NCI-H2196 treated with DMSO at 0.1 percent for 48 hours (cell line): ENCODE measurements at regions not wholly inside any gene's neighbourhood (a gene's known extent, or its start where the extent isn't known, plus 50 kb on each side); places are given as distances from the start of the nearest gene placed in this dataset.

Source experiments
- DNase-seq: peaks from one replicate; lab custom pipeline; 2025; ENCODE audit not compliant: unreplicated experiment; lab: John Stamatoyannopoulos, UW

DNA sequence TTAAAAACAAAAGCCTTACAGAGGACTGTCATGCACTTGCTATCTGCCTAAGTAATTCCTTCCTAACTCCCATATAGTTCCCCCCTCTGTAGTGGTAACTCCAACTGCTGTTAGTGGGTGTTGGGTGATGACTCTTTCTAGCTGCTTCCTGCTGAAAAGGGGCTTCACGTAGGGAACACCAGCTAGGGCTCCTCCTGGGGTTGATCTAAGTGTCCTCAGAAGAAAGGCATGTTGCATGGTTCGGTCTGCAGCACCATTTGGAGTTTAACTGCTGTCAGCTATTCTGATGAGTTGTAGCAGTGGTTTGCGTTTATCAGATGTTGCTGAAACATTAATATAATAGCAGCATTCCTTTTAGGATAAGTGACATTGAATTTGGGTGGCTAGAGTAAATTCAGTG lies 281.9 kb upstream of the TUSC1 start:
- DNase-seq: no peak

DNA sequence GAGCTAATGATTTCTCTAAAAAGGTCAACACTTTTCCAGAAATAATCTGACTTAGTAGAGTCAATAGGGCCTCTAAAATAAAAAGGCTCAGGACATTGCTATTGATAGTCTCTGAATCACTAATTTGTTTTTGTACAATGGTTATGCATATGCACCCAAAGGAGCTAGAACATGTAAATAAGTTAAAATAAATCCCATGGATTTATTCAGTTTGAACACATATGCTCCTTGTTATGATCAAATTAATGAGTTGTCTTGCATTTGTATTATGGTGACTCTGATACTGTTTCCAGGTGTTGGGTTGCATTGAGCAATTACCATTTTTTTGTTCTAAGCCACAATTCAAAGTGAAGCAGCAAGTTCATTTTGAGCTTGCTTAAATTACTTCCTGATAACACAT lies 276.0 kb upstream of the TUSC1 start:
- DNase-seq: no peak

DNA sequence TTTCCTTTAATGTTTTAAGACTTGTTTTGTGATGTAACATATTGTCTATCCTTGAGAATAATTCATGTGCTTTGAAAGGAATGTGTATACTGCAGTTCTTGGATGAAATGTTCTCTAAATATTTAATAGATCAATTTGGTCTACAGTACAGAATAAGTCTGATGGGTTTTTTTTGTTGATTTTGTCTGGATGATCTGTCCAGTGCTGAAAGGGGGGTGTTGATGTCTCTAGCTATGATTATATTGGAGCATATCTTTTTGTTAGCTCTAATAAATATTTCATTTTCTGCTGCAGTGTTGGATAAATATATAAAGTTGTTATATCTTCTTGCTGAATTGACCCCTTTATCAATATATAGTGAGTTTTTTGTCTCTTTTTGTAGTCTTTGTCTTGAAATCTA lies 269.9 kb upstream of the TUSC1 start:
- DNase-seq: no peak

GRCh38 chr9:25939126-25939525 lies 260.9 kb upstream of the TUSC1 start:
- DNase-seq: no peak

- DNase-seq: no peak
These were observed 257.8 kb upstream of the TUSC1 start for GRCh38 chr9:25936031-25936430.

- no peak for DNase-seq
These were observed 256.9 kb upstream of the TUSC1 start for GRCh38 chr9:25935188-25935587.

DNA sequence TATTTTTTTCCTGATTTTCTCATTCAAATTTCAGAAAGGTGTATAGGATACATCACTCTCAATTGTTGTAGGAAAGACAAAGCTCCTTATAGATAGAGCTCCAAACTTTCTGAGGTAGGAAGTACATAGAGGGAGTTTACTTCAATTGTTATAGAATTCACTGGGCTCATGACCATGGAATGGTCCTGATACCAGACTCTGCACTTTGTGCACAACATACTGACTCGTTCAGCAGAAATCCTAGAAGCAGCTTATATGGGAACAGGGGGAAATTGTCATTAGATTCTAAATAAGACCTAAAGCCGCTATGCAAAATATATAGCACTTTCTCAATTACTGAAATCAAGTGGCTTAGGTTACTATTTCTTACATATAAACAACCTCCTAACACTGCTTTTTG lies 240.5 kb upstream of the TUSC1 start:
- no peak for DNase-seq

GRCh38 chr9:25917731-25918362 lies 239.6 kb upstream of the TUSC1 start:
- no peak for DNase-seq

GRCh38 chr9:25913806-25914205 lies 235.6 kb upstream of the TUSC1 start:
- no peak for DNase-seq

DNA sequence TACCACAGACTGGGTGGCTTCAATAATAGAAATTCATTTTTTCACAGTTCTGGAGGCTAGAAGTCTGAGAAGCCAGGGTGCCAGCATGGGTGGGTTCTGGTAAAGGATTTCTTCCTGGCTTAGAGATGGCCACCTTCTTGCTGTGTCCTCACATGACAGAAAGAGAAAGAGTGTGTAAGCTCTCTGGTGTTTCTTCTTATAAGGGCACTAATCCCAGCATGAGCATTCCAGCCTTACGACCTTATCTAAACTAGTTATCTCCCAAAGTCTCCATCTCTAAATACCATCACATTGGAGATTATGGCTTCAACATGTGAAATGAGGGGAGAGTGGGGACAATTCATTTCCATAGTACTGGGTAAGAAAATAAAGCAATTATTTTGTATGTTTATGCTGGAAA lies 226.5 kb upstream of the TUSC1 start:
- no peak for DNase-seq

DNA sequence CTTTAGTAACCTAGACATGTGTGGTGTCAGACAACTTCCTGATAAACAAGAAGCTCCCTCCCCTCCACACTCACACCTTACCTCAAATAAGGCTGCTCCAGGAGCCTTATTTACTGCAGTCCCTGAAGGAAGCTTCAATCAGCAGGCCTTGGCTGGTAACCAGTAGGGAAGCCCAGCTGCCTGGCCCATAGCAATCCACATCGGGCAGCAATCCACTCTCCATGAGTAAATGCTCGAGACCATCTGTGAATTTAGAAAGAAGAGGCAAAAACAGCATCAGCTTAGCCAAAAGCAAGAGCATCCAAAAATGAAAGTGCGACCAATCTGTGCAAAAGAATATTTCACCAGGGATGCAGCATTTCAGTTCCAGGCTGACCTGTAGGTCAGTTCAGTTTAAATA lies 213.3 kb upstream of the TUSC1 start:
- DNase-seq: no peak

GRCh38 chr9:25889661-25890060 lies 211.4 kb upstream of the TUSC1 start:
- no peak for DNase-seq

DNA sequence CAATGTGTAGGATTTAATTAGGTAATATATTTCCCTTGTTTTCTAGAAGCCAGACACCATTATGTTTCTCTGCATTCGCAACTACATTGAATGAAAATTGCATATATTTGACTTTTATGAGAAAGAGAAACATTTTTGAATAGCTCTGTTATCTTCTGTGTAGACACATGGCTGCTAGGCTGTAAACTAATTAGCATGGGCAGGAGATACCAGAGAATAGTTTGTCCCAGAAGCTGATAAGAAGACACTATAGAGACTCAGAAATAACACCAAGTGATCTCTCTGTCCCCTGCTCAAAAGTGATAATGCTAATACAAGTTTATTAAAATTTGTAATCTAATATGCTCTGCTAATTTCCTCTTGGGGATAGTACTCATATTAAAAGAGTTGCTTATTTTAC lies 198.0 kb upstream of the TUSC1 start:
- DNase-seq: no peak

DNA sequence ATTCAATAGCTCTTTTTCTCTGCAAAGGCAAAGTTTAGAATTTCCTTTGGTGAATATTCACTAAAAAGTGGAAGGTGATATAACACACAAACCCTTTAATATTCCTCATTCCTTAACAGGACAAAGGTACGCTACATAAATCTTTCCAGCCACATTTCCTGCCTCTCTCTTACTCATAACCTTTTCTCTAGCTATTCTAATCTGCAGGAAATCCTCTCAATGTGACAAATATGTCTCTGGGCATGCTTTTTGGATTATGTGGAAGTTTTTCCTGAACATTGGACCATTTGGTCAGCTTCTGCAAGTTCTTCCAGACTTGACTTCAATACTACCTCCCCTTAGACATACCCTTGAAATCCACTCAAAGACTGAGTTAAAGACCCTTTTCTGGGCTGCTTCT lies 186.3 kb upstream of the TUSC1 start:
- DNase-seq: no peak

DNA sequence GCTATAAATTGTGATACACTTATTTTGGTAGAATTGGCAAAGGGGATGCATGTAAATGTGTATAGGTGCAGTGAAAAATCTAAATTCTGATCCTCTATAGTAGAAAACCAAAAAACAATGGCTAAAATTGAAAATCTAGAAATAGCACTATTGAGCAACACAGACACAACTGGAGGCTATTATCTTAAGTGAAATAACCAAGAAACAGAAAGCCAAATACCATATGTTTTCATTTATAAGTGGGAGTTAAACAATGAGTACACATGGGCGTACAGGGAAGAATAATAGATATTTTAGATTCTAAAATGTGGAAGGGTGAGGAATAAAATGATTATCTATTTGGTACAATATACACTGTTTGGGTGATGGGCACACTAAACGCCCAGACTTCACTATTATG lies 183.2 kb upstream of the TUSC1 start:
- DNase-seq: no peak

DNA sequence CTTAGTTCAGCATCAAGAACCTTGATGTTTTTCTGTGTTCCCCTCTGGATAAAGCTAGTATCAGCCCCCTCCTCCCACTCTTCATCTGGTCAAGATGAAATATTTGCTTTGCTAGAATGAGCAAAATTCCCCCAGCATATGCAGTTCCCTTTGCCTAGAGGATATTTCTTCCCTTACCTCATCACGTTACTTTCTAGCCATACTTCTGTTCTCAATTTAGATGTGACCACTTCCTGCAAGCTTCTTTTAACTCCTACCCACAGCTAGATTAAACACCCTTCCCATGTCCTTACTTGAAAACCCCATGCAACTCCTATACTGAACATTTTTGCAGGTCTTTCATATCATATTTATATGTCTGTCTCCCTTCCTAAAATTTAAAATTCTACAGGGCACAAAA lies 178.9 kb upstream of the TUSC1 start:
- DNase-seq: no peak

DNA sequence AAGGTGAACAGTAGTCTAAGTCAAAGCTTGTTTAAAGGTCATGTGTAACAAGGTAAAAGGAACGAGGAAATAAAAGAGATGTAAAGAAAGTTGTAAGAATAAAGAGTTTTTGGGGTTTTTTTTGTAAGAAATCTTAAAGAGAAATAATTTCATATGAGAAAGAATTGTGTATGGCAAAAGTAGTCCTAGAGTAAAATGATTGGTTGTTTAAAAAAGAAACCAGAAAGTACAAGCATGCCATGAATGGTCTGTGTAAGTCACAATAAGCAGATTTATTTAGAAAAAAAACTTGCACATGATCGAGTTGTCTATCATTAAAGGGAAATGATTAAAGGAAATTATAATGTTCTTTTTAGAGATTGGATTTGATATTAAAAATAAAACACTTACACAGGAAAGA lies 172.6 kb upstream of the TUSC1 start:
- no peak for DNase-seq

- no peak for DNase-seq
These were observed 167.6 kb upstream of the TUSC1 start for GRCh38 chr9:25845867-25846266.

DNA sequence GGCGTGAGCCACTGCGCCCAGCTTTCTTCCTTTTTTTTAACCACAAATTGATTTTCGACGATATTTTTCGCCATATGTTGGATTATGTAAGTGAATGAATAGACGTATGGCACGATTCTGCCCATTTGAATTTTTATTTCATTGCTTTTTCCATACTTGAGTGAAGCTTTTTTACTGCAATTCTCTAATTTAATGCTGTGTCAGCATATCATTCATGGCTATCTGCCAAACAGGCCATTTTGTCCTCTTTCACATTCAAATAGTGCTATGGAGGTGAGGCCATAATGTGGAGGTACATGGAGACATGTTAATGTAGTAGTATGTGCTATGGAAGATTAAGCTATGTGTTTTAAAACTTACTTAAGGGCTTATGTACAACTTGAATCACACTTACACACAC lies 152.1 kb upstream of the TUSC1 start:
- DNase-seq: no peak

DNA sequence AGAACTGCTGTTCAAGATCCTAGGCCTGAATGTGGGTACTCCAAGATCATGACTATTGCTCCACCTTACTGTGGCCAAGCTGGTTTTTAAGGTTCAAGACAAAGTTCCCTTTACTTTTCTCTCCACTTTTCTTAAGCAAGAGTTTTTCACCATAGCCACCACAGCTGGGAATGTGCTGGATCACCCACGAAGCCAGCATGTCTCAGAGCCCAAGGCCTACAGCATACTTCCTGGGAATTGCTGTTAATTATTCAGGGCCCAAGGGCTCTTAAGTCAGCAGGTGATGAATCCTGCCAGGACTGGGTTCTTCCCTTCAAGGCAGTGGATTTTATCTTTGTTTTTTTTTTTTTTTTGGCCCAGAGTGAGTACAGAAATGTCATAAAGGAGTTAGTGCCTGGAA lies 149.4 kb upstream of the TUSC1 start:
- no peak for DNase-seq

DNA sequence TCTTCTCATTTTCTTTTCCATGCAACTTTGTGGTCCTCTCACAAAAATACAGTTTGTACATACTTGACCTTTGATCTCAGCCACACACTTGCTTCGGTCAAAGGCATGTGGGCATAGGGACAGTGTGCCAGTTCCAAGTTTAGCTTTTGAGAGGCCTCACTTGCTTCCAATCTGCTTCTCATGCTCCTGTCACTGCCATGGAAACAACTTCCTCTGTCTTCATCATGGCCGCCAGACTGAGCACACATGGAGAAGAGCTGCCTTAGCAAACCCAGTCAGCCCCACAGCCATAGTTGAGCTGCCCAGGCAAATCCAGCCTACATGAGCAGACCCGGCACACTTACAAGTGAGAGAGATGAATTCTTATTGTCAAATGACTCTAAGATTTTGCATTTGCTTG lies 138.2 kb upstream of the TUSC1 start:
- no peak for DNase-seq

GRCh38 chr9:25814023-25814422 lies 135.8 kb upstream of the TUSC1 start:
- no peak for DNase-seq

DNA sequence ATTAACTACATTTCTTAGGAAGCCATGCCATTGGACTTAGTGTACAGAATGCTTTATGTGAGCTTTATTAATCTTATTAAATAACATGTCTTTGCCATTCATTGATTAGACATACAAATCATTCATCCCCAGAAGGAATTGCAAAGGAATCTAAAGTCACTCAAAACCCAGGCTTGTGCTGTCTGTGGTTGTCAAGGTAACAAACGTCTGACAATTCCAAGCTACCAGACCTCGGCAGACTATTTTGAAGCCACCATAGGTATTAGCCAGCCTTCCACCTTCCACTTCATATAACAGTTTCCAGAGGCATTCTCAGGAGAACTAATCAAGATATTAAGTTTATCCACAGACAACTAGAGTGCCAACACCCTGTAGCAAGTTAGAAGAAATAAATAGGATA lies 135.2 kb upstream of the TUSC1 start:
- no peak for DNase-seq

DNA sequence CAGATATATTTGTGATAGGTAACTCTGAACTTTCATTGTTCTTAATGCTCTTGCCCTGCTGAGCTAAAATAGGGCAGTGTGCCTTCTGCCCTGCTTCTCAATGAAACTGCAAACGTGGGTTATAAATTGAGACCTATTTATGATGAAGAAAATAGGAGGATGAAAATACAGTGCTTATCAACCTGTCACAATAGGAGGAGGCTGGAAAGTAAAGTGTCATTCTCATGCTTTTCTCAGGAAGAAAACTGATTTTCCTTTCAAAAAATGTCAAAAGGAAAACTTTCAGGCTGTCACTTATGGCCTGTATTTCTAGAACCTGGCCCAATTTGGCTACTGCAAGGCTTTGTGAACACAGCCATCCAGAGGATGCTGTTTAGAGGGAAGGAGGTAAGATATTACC lies 130.3 kb upstream of the TUSC1 start:
- no peak for DNase-seq
